H1 (cell line): ENCODE measurements at regions not wholly inside any gene's neighbourhood (a gene's known extent, or its start where the extent isn't known, plus 50 kb on each side); places are given as distances from the start of the nearest gene placed in this dataset.

Experiments used
- CTCF ChIA-PET: fragments of 300-600 bp; sonication (Branson Sonifier 250); formaldehyde crosslinking; loops from one replicate; lab custom pipeline; 2021; ENCODE audit not compliant: partially characterized antibody; lab: Charles Lee
- POLR2A ChIA-PET: fragments of 300-600 bp; sonication (Branson Sonifier 250); formaldehyde crosslinking; loops from one replicate; lab custom pipeline; 2021; ENCODE audit warnings: inconsistent platforms; ENCODE audit not compliant: partially characterized antibody; lab: Charles Lee
- DNase-seq, 2 experiments: peaks; one replicate each; pipeline versions ENCODE4 v3.0.0 to v3.0.0-alpha.2; 2010 to 2022; ENCODE audit warnings: low spot score in 2 of 2, low read depth in 1 of 2, mixed read lengths in 1 of 2
- FAIRE-seq: peaks from 2 replicates; lab custom pipeline; 2011; peaks lifted over from hg19 to GRCh38; lab: Jason Lieb, UNC
- H2AFZ ChIP-seq: 2 replicates; pipeline ENCODE4 v1.8.1; 2012; ENCODE audit warnings: low read length, inconsistent platforms
- H2AK5ac ChIP-seq: 2 replicates; pipeline ENCODE4 v1.6.1; 2013; ENCODE audit warnings: low read depth, low read length
- H2BK120ac ChIP-seq: replicated peaks from 2 replicates; pipeline ENCODE3; 2013; ENCODE audit warnings: low read depth, low read length, inconsistent platforms
- H2BK12ac ChIP-seq: 2 replicates; pipeline ENCODE4 v1.6.1; 2013; ENCODE audit warnings: low read depth, low read length
- H2BK15ac ChIP-seq: 2 replicates; pipeline ENCODE4 v1.6.1; 2013; ENCODE audit warnings: low read length
- H2BK20ac ChIP-seq: 2 replicates; pipeline ENCODE4 v1.6.1; 2013; ENCODE audit warnings: low read length
- H2BK5ac ChIP-seq: 2 replicates; pipeline ENCODE4 v1.6.1; 2013; ENCODE audit warnings: low read depth, low read length
- H3K14ac ChIP-seq: 2 replicates; pipeline ENCODE4 v1.6.1; 2013; ENCODE audit warnings: inconsistent platforms; ENCODE audit not compliant: insufficient read length
- H3K18ac ChIP-seq: 2 replicates; pipeline ENCODE4 v1.6.1; 2013; ENCODE audit warnings: low read length; ENCODE audit errors: extremely low read depth
- H3K23ac ChIP-seq: 2 replicates; pipeline ENCODE4 v1.6.1; 2013; ENCODE audit warnings: inconsistent platforms; ENCODE audit not compliant: insufficient read length
- H3K23me2 ChIP-seq: 2 replicates; pipeline ENCODE4 v1.6.1; 2013; ENCODE audit warnings: low read depth, low read length
- H3K27ac ChIP-seq: 2 replicates; pipeline ENCODE4 v1.6.1; 2011; ENCODE audit warnings: low read depth, low read length, inconsistent platforms
- H3K27me3 ChIP-seq, 4 experiments: replicated peaks in 1 of 4; 1 replicate in 1 of 4; 2 replicates in 3 of 4; pipeline versions ENCODE4 v1.6.1 to v1.8.1; 2011 to 2013; ENCODE audit warnings: low read length in 3 of 4, mild to moderate bottlenecking in 3 of 4, inconsistent platforms in 2 of 4, mixed read lengths in 2 of 4, moderate library complexity in 1 of 4; ENCODE audit not compliant: control insufficient read depth in 3 of 4, insufficient read depth in 3 of 4; ENCODE audit errors: extremely low read depth in 1 of 4
- H3K36me3 ChIP-seq, 4 experiments: 2 replicates each; pipeline versions ENCODE4 v1.6.1 to v1.8.1; 2011 to 2013; ENCODE audit warnings: mild to moderate bottlenecking in 4 of 4, low read length in 3 of 4, moderate library complexity in 2 of 4, control low read depth in 1 of 4, inconsistent platforms in 1 of 4; ENCODE audit not compliant: insufficient read depth in 4 of 4, control insufficient read depth in 2 of 4
- H3K4ac ChIP-seq: replicated peaks from 2 replicates; pipeline ENCODE3; 2013; ENCODE audit warnings: low read length, low read depth, mixed read lengths, inconsistent platforms; ENCODE audit not compliant: insufficient read length
- H3K4me1 ChIP-seq, 4 experiments: replicated peaks in 1 of 4; 1 replicate in 1 of 4; 2 replicates in 3 of 4; pipeline versions ENCODE4 v1.6.1 to v1.8.1; 2011 to 2013; ENCODE audit warnings: low read length in 3 of 4, inconsistent platforms in 2 of 4, mixed read lengths in 1 of 4; ENCODE audit not compliant: insufficient read depth in 4 of 4, control insufficient read depth in 3 of 4
- H3K4me2 ChIP-seq, 2 experiments: 2 replicates each; pipeline versions ENCODE4 v1.6.1 to v1.8.1; 2011 to 2013; ENCODE audit warnings: low read depth in 2 of 2, low read length in 2 of 2, control low read depth in 1 of 2, inconsistent platforms in 1 of 2, mild to moderate bottlenecking in 1 of 2; ENCODE audit not compliant: insufficient read depth in 1 of 2
- H3K4me3 ChIP-seq, 4 experiments: fragments of 200-600, 300-600 bp in 1 of 4; sonication (generic), shearing (Covaris generic), sonication (Bioruptor Twin) in 1 of 4; 2 replicates each; pipeline versions ENCODE4 v1.5.1 to v1.8.1; 2011 to 2016; ENCODE audit warnings: low read length in 4 of 4, low read depth in 3 of 4, control low read depth in 2 of 4, inconsistent platforms in 2 of 4, mild to moderate bottlenecking in 2 of 4, mixed read lengths in 1 of 4, moderate library complexity in 1 of 4; ENCODE audit not compliant: insufficient read depth in 2 of 4; ENCODE audit errors: extremely low read depth in 1 of 4
- H3K56ac ChIP-seq: replicated peaks from 2 replicates; pipeline ENCODE3; 2013; ENCODE audit warnings: low read depth, mild to moderate bottlenecking, mixed read lengths, low read length, inconsistent platforms; ENCODE audit not compliant: insufficient read length
- H3K79me1 ChIP-seq: 2 replicates; pipeline ENCODE4 v1.6.1; 2013; ENCODE audit warnings: low read depth, low read length, control low read depth
- H3K79me2 ChIP-seq, 2 experiments: 2 replicates each; pipeline versions ENCODE4 v1.6.1 to v1.8.1; 2012 to 2013; ENCODE audit warnings: low read length in 2 of 2, mild to moderate bottlenecking in 2 of 2, inconsistent platforms in 1 of 2; ENCODE audit not compliant: insufficient read depth in 2 of 2, control insufficient read depth in 1 of 2
- H3K9ac ChIP-seq, 4 experiments: replicated peaks in 1 of 4; 1 replicate in 1 of 4; 2 replicates in 3 of 4; pipeline versions ENCODE4 v1.6.1 to v1.8.1; 2011 to 2013; ENCODE audit warnings: low read depth in 3 of 4, low read length in 3 of 4, control low read depth in 2 of 4, mild to moderate bottlenecking in 2 of 4, moderate library complexity in 2 of 4, inconsistent platforms in 1 of 4; ENCODE audit errors: extremely low read depth in 1 of 4
- H3K9me3 ChIP-seq, 2 experiments: 2 replicates each; pipeline versions ENCODE4 v1.6.1 to v1.8.1; 2012 to 2013; ENCODE audit warnings: mild to moderate bottlenecking in 2 of 2, moderate library complexity in 2 of 2, control low read depth in 1 of 2, inconsistent platforms in 1 of 2, low read depth in 1 of 2, low read length in 1 of 2, mixed read lengths in 1 of 2; ENCODE audit not compliant: insufficient read depth in 2 of 2
- H4K20me1 ChIP-seq, 2 experiments: replicated peaks in 1 of 2; 2 replicates each; pipeline versions ENCODE3 to v1.8.1; 2011 to 2013; ENCODE audit warnings: inconsistent platforms in 2 of 2, low read length in 2 of 2, mild to moderate bottlenecking in 1 of 2; ENCODE audit not compliant: insufficient read depth in 2 of 2, control insufficient read depth in 1 of 2
- H4K5ac ChIP-seq: 2 replicates; pipeline ENCODE4 v1.6.1; 2013; ENCODE audit warnings: low read length, low read depth, mixed read lengths, inconsistent platforms; ENCODE audit not compliant: insufficient read length
- H4K8ac ChIP-seq: 2 replicates; pipeline ENCODE4 v1.8.0; 2013; ENCODE audit warnings: mild to moderate bottlenecking, moderate library complexity, low read length, inconsistent platforms; ENCODE audit not compliant: insufficient read depth; ENCODE audit errors: extremely low read depth
- H4K91ac ChIP-seq: replicated peaks from 2 replicates; pipeline ENCODE3; 2013; ENCODE audit warnings: low read length, mixed read lengths, inconsistent platforms; ENCODE audit not compliant: insufficient read length
- BACH1 ChIP-seq: IDR thresholded peaks from 2 replicates; pipeline ENCODE4 v1.6.1; 2012; ENCODE audit warnings: low read length, improper control_type of control experiment
- E2F6 ChIP-seq: IDR thresholded peaks from 2 replicates; pipeline ENCODE4 v1.6.1; 2012; ENCODE audit warnings: inconsistent platforms
- WGBS, 2 experiments: shearing (Covaris generic) in 1 of 2; methylation state at CpG; one replicate each; pipeline versions ENCODE4 v1.1.6 to v1.1.7; 2013 to 2015; ENCODE audit warnings: low lambda C conversion rate in 2 of 2, mixed read lengths in 2 of 2, inconsistent platforms in 1 of 2, low coverage in 1 of 2, missing lambda C conversion rate in 1 of 2; ENCODE audit not compliant: insufficient replicate concordance in 2 of 2, insufficient coverage in 1 of 2, insufficient read length in 1 of 2; ENCODE audit errors: extremely low coverage in 1 of 2, missing lambda C conversion rate in 1 of 2; 5-methylcytosine and 5-hydroxymethylcytosine counted together

GRCh38 chr9:82665324-82665723, 397.6 kb downstream of the RASEF start:
- Histone ChIP-seq H3K18ac (no peak overlapping the region), H2BK12ac (no peak overlapping the region), H4K20me1 (no peaks in the 10 kb centered on the region), H2BK120ac (no peak overlapping the region), H3K4me3 (no peak overlapping the region), H2BK20ac (no peak overlapping the region), H3K27me3 (no peaks in the 10 kb centered on the region; a peak in 1 of 7 replicates), H4K5ac (no peak overlapping the region), H3K79me2 (no peaks in the 10 kb centered on the region), H2AK5ac (no peak overlapping the region), H3K23me2 (no peaks in the 10 kb centered on the region), H3K23ac (no peak overlapping the region), H3K14ac (no peak overlapping the region), H3K9ac (no peak overlapping the region), H3K56ac (no peak overlapping the region), H3K27ac (no peak overlapping the region), H3K4ac (no peak overlapping the region), H2BK5ac (no peak overlapping the region), H3K4me1 (no peaks in the 10 kb centered on the region), H3K9me3 (no peaks in the 10 kb centered on the region), H4K8ac (no peak overlapping the region), H3K79me1 (no peaks in the 10 kb centered on the region), H3K4me2 (no peak overlapping the region), H2BK15ac (no peak overlapping the region), H3K36me3 (no peaks in the 10 kb centered on the region), H2AFZ (no peak overlapping the region), H4K91ac (no peak overlapping the region)
- WGBS, 2 experiments: 95% methylated on average over 3 of the region's 3 CpGs; no CpG with 5 or more reads in 1 of the 2 experiments
- TF ChIP-seq E2F6: no peak
- no peak for TF ChIP-seq BACH1
- DNase-seq (no peak), FAIRE-seq (no peak)
- ChIA-PET CTCF (no interaction called here), POLR2A (no interaction called here)
